ENCODE measurements at regions not wholly inside any gene's neighbourhood (a gene's known extent, or its start where the extent isn't known, plus 50 kb on each side); places are given as distances from the start of the nearest gene placed in this dataset.

DNA sequence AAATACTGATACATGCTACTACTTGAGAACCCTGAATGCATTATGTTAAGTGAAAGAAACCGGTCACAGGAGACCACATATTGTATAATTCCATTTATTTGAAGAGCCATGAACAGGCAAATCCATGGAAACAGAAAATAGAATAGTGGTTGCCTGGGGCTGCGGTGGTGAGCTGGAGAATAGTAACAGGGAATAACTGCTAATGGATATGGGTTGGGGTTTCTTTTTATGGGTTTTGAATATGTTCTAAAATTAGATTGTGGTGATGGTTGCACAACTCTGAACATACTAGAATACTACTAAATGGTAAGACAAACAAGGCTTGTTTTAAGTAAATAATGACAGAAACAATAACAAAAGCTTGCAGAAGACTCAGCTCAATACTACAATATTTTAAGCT is 293.0 kb downstream of the BTG1 start:
- no peak for DNase-seq

DNA sequence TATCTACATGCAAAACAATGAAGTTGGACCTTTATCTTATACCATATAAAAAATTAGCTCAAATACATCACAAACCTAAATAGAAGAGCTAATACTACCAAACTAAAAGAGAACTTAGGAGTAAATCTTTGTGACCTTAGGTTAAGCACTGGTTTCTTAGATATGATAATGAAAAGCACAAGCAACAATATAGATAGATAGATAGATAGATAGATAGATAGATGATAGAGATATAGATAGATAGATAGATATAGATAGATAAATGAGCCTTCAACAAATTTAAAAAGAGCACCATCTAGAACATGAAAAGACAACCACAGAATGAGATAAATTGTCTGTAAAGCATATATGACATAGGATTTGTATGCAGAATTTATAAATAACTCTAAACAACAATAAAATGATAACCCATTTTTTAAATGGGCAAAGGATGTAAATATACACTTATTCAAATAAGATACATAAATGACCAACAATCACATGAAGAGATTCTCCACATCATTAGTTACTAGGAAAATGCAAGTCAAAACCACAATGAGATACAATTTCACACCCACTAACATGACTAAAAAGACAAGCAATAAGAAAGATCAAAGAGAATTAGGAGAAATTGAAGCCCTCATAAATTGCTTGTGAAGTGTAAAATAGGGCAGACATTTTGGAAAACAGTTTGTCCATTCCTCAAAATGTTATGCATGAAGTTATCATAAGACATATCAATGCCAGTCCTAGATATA is 293.7 kb downstream of the BTG1 start:
- no peak for DNase-seq

DNA sequence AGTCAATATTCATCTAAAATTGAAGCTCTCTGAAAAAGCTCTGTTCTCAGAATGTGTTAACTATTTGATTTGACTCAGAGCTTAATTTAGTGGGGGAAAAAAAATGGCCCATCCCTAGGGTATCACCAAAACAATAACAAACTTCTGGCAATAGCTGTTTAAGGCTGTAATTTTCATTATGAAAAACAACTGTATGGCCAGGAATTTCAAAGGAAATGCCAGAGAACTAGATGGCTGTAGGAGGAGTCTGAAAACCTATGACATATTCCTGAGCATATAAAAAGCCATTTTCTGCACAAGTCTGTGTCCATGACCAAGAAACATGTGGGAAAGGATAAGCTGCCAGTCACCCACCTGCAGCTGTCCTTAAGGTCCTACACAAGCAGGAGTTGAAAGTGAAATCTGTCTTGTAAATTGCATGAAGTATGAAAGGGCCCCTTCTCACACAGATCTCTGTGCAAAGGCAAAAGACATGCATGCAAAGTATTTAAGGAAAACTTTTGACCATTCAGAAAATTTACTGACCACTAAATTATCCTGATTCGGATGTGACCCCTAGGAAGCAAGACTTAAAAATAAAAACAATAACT is 299.1 kb downstream of the BTG1 start:
- DNase-seq, result peak; percentile 19

DNA sequence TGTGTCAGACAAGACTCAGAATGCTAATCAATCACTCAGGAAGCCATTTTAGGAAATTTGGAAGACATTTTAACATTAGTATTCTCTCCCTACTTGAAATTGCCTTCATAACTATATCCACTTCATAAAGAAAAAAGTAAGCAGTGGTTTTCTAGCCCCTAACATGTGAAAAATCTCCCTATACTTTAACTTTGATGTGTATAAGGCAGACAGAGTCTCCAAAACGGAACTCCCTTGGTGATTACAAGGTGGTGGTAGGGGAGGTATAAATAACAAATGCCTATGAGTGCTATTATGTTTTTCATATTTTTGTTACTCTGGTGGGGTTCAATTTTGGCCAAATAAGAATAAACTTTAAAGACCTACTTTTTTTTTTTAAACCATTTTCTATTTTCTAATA is 300.3 kb downstream of the BTG1 start:
- DNase-seq, result no peak

DNA sequence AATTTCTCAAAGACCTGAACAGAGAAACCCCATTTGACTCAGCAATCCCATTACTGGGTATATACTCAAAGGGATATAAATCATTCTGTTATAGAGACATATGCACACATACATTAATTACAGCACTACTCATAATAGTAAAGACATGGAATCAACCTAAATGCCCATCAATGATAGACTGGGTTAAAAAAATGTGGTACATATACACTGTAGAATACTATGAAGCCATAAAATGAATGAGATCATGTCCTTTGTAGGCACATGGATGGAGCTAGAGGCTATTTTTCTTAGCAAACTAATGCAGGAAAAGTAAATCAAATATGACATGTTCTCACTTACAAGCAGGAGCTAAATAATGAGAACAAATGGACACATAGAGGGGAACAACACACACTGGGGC is 303.8 kb downstream of the BTG1 start:
- DNase-seq, result no peak

DNA sequence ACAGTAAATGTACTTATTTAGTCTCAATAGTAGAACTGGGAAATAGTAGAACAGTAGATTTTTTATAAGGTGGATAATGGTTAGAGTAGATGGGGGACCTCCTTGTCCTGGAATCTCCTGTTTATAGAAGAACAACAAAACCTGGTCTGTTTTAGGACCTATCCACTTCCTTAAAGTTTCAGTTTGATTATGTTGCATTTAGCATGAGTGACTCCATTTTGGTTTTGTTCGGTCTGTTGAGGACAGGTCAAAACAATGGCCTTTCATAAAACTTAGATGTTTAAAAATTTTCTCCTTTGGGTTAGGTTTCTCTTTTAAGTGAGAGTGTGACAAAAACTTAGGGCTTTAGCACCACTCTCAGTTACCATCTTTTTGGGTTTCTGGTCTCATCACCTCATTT is 308.9 kb downstream of the BTG1 start:
- no peak for DNase-seq

DNA sequence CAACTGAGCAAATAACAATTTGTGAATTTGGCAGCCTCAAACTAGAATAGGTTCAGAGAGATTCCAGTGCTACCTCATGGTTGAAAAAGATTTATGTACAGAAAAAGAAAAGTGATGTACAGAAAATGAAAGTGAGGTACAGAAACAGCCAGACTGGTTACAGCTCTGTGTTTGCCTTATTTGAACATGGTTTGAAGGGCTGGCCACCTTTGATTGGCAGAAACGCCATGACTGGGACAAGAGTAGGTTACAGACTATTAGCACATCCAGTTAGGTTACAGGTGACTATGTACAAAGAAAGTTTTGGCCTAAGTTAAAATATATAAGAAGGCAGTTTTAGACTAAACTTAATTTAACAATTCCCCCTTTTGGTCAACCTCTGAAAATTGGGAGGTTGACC is 309.4 kb downstream of the BTG1 start:
- DNase-seq, result no peak

DNA sequence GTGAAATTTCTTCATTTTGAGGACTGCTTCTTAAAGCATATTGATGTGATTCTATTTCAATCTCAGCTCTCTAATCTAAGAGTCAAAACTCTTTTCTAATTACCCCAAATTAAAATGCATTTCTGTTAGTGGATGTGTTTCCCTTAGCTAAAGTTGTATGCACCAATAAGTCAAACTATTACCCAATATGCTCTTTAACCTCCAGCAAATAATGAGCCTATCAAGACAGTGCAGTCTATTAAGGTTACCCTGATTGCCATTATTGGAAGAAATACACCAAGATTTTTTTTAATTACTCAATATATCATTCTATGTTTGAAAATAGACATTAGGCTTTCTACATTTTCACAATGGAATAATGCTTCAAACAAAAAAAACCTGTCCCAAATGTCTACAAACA is 310.0 kb downstream of the BTG1 start:
- DNase-seq, result no peak

DNA sequence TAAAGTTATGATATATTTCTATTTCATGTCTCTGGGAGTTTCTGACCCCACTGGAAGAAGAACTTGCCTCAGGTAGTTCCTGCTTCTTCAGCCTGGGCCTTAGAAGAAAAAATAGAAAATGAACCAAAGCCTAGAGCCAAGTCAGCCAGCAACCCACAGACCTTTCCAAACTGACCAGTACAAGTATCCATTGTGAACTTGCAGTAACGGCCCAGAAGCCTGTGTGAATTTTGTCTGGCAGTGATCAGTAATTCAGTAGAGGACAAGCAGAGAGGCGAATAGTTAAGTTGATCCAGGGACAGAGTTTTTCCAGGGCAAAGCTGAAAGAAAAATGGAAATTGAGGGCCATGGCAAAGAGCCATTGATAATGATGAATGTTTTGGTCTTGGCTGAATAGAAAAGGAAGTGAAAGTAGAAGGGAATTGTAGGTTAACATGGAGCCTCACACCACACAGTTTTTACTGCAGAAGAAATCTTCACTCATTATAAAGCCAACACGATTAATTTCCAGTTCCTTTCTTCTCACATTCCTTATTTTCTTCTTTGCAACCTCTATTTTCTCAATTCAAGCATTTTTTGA is 311.8 kb downstream of the BTG1 start:
- no peak for DNase-seq

DNA sequence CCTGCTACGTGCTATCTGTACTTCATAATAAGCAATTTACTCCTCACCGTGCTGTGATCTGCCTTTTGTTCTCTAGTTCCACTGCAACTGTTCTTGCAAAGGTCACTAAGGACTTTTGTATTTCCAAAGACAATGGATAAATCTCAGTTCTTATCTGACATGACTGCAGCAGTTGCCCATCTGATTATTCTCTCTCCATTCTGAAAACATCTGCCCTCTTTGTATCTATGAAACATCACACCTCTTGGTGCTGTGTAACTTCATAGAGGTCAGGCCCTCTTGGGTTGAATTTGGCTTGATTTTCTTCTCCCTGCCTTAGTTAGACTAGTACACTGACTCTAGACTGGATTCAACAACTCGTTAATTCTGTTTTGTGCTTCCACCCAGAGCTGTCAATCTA is 319.6 kb downstream of the BTG1 start:
- DNase-seq, result no peak

DNA sequence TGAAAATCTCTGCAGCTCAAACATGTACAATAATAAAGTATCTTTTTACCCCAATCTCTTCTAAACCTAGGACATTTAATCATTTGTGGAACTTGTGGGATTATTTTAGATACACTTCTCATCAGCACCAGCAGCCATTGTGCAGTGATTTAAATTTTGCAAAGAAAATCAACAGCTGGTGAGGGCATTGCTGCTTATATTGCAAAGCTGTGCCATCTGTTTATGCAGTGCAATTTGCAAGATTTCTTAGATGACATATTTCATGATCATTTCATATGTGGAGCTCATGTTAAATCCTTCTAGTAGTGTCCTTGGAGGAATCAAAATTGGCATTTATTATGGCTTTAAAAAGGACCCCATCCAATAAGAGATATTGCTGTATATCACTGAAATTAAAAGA is 320.7 kb downstream of the BTG1 start:
- no peak for DNase-seq

DNA sequence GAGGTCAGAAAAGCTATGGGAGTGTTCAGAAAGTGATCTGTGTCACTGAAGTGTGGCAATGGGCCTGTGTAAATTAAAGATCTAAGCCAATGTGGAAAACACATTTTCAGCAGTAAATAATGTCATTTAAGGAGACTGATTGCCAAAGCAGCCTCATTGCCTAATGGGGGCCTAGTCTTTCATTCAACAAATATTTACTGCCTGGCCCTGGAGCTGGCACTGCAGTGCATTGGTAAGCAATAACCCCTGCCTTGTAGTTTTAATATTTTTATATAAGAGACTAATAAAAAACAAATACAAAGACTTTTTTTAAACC is 326.6 kb downstream of the BTG1 start:
- no peak for DNase-seq

DNA sequence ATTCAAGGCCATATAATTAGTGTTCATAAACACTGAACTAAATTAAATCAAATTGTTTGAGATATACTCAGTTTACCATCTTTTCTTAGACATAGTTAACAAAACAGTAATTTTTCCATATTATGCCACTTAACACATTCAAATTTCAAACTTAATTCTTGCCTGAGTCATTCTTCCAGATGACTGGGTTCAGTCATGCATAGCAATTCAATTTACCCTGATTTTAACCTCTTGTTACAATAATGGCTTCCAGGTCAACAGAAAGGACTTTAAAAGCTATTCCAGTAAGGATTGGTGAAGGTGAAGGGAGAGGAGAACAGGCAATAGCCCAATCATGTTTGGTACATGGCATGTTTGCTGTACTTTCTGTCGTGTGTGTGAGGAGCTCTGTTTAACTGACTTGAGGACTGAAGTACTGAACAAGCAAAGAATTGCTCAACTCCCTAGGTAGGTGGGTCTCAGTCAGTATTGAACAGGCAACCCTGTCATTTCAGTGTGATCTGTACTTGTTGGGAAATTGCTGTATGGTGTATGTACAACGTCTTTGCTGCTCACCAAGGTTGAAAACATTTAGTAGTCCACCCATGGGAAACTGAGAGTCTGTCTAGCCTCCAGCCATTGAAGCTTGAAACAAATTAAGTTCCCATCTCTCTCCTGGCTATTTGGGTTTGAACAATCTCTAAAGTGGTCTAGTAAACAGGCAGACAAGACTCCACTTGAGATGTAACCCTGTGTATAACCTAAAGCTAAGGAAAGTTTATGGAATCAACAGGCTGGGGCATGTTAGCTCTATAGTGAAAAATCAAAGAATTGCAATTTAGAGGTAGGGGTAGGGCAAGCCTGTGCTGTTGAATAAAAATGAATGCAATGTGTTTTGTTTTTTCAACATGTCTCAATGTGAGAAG is 327.2 kb downstream of the BTG1 start:
- DNase-seq, result no peak

DNA sequence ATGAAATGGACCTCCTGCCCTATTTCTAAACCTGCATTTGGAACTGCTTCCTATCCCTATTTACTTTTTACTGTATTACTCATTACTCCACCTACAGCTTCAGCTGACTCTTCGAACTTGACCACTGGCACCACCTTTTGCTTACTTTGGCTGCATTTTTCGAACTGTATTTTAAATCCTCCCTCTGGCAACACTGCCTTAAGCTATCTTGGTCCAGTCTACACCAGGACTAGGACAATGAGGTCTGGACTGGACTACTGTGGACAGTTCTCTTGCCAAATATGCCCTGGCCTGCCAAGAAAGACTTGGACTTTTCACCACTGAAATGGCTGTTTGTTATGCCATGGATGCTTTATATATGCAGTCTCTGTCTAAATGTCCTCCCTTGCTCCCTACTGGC is 328.1 kb downstream of the BTG1 start:
- DNase-seq, result no peak

DNA sequence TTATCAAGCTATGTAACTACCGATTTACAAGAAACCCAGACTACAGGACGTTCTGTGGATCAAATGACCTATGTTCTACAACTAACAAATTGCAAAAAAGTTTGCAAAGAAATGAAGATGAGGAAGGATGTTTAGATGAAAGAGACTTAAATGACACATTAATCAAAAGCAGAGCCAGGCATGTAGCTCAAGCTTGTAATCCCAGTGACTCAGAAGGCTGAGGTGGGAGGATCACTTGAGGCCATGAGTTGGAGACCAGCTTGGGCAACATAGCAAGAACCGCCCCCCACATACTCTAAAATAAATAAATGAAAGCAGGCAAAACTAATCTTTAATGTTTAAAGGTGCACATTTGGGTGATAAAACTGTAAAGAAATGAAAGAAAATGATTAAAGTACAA is 331.9 kb downstream of the BTG1 start:
- no peak for DNase-seq

DNA sequence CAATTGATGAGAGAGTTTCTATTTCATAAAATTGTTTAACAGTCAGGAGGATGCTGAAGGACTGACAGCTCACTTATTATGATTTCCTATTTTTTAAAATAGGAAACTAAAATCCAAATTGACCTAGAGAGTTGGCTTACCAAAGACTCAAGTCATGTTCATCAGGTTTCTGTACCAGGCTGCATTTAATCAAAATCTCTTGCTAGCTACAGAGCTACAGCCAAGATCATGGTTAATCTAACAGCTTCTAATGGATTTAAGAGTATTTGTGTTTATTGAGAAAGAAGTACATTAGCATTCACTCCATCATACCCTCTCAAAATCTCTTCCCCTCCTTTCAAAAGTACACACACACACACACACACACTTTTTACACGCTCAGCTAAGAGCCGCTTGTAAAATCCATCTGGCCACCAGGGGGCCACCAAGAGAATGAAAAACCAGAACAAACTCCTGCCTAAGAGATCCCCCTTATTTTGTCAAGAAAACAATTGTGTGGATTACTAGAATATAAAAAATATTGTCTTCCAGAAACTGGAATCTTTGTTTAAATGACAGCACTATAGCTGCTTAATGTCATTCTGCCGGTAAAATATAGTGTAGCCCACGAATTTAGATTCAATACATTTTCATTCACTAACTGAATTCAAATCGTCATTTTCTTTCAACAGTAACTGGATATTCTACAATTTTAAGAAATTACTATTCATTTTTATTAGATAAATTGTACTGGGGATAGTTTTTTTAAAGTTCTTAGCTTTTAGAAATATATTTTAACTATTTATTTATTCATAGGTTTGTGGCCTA is 334.0 kb downstream of the BTG1 start:
- peak; percentile 81 for DNase-seq

DNA sequence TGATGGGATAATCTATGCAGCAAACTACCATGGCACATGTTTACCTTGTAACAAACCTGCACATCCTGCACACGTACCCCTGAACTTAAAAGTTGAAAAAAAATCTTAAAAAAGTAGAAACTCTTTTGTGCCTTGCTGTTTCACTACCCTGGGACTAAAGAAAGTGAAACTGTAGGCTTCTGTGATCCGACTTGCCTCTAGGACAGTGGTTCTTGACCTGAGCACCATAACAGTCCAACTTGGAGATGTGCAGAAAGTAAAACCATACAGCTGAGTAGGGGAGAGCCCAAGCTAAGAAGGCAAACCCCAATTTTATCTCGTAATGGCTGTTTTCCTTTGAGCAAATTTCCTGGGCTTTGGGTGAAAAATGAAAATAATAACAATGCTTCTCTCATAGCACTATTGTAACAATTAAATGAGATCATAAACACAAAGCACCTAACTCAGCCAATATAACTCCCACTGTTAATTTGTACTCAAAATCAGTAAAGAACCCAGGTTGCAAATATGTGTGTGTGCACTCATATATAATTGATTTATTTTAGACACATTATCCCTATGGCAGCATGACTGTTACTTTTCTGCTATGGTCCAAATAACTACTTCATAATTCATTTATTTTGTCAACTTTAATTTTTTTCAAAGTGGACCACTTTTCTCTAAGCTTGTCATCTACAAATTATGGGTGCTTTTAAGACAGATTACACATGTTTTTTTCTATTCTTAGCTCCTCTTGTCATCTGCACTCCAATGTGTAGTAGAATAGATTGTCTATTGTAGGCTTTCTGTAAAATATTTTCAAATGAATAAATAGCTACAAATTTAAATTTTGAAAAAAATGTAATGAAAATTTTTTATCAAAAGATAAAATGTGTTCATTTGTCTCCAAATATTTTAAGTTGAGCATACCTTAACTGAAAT is 334.9 kb downstream of the BTG1 start:
- no peak for DNase-seq

DNA sequence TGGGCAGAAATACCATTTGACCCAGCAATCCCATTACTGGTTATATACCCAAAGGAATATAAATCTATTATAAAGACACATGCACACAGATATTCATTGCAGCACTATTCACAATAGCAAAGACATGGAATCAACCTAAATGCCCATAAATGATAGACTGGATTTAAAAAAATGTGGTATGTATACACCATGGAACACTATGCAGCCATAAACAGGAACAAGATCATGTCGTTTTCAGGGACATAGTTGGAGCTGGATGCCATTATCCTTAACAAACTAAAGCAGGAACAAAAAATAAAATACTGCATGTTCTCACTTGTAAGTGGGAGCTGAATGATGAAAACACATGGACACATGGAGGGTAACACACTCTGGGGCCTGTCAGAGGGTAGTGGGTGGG is 335.6 kb downstream of the BTG1 start:
- no peak for DNase-seq

DNA sequence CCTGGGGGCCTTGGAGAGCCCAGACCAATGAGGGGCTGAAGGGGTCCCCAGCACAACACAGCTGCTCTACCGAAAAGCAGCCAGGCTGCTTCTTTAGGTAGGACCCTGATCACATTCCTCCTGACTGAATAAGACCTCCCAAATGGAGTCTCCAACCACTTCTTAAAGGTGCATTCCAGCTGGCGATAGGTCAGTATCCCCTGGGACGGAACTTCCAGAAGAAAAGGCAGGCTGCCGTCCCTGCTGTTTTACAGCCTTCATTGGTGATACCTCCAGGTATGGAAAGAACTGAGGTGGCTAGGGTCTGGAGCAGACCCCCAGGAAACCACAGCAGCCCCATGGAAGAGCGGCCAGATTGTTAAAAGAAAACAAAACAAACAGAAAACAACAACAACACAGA is 340.6 kb downstream of the BTG1 start:
- no peak for DNase-seq

DNA sequence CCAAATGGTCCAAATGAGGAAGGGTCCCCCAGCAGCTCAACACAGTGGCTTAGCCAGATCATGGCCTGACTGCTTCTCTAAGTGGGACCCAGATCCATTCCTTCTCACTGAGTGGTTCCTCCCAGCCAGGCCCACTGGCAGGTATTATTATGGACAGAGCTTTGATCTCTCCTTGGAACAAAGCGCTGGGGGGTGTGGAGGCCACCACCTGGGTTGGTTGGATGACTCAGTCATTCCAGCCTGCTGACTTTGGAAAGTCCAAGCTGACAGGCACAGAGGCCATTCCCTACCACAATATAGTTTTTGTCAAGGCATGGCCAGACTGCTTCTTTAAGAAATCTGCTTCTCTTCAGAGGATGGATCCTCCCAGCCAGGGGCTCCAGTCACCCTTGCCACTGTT is 341.1 kb downstream of the BTG1 start:
- no peak for DNase-seq

DNA sequence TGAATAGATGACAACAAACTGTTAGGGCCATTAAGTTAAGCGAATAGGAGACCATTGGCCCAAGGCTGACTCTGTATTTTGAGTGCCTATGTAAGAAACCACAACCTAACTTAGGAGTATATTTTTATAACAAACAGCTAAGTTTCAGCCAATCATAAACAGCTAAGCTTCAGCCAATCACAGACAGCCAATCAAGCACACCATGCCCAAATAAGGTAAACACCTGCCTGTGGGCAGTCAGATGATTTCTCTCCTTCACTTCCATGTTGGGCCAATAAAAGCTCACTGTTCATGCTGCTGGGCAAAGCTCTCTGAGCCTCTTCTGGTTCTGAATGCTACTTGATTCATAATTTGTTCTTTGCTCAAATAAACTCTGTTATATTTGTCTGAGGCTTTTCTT is 344.6 kb downstream of the BTG1 start:
- DNase-seq, result no peak
